ENCODE measurements at regions not wholly inside any gene's neighbourhood (a gene's known extent, or its start where the extent isn't known, plus 50 kb on each side); places are given as distances from the start of the nearest gene placed in this dataset.

- no peak for DNase-seq (ENCODE audit: low spot score)
Observed at GRCh38 chr2:57576983-57577382, 469.6 kb upstream of the VRK2 start.

DNA sequence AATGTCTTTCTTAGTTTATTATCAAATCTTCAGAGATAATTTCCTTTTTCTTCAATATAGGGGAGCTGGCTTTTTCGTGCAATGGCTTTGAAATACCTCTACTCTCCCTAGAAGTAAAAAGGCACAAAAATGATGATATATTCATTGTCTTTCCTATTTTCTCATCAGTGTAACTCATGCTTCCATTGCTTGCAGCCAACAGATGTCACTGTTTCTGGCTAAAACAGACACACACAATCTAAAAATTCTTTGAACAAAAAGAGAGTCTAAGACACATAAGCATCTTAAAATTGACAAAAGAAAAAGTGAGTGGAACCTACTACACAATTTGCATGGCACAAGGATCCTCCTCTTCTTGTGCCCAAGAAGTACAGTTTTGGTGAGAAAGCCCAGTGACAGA is 448.7 kb upstream of the VRK2 start:
- no peak for DNase-seq (ENCODE audit: low spot score)

GRCh38 chr2:57598551-57598950 is 448.1 kb upstream of the VRK2 start:
- DNase-seq (ENCODE audit: low spot score), result no peak

- no peak for DNase-seq (ENCODE audit: low spot score)
Observed at GRCh38 chr2:57602733-57603132, 443.9 kb upstream of the VRK2 start.

DNA sequence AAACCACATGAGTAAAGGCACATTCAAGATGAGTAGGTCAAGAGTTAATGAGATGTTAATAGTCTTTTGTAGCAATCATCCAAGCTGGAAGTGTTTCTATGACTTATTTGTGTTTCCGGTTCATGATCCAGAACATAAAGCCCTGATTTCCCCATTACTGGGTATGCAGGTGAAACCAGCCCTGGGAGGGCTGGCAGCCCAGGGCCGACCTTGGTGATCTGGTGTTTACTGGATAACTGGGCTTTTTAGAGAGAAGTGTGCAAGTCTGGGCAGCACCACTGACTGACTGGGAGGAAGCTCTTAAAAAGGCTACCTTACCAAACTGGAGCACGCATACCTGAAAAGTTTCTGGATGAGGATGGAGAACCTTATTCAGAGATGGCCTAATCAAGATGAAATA is 431.6 kb upstream of the VRK2 start:
- no peak for DNase-seq (ENCODE audit: low spot score)

GRCh38 chr2:57615855-57616556 is 430.6 kb upstream of the VRK2 start:
- DNase-seq (ENCODE audit: low spot score), result no peak

GRCh38 chr2:57617318-57617717 is 429.3 kb upstream of the VRK2 start:
- DNase-seq (ENCODE audit: low spot score), result no peak

DNA sequence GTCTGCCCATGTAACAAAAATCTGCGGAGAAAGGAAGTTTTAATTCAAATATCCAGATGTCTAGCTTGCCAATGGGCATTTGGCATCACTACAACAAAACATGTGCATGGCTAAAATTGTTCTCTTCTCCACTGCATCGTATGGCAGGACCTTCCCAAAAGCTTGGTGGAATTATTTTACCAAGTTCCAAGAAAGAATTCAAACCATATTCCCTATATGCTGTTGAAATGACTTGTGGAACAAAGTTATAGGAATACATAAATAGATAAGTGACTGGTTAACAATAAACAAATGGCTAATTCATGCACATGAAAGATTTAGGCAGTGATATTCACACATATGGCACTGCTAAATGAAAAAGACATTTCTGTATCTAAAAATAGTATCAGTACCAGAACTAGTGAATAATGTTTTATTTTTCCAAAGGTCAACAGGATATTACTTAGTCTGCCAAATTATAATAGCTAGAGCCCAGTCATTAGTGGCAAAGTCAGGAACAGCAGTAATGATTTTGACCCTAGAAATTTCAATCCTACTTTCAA is 425.4 kb upstream of the VRK2 start:
- DNase-seq (ENCODE audit: low spot score), result no peak

DNA sequence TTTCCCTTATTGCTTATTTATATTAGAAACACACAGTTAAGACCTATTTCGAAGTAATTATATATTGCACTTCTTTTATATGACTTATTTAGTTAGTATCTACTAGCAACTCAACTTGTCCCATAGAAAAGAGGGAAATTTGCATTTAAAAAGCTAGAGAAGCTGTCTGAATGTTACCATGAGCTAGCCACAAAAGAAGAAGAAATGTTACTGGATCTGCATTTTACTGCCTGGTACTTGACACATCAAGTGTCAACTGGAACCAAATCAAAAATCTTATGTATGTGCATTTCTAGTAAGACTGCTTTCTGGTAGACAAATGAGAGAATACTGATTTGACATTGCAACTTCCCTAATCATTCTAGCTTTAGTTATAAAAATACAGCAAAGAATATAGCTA is 424.6 kb upstream of the VRK2 start:
- DNase-seq (ENCODE audit: low spot score), result no peak

DNA sequence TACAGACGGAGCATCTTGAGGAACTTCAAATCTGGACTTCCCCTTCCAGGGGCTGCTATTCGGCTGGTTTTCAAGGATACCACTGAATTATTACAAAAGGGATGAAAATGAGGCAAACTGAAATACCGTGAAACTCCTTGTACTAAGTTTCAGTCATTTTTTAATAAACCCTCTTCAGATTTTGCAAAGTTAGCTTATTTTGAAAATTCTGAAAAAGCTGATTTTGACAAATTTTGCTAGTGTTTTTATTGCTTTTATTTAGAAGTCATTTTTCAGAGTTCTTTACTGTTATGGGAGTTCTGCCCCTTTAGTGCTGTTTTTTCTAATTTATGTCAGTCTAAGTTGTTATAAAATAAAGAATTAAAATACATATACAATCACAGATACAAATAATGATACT is 390.4 kb upstream of the VRK2 start:
- DNase-seq (ENCODE audit: low spot score), result no peak

GRCh38 chr2:57669570-57669969 is 377.0 kb upstream of the VRK2 start:
- DNase-seq (ENCODE audit: low spot score), result no peak

GRCh38 chr2:57674025-57674424 is 372.6 kb upstream of the VRK2 start:
- DNase-seq (ENCODE audit: low spot score), result no peak

DNA sequence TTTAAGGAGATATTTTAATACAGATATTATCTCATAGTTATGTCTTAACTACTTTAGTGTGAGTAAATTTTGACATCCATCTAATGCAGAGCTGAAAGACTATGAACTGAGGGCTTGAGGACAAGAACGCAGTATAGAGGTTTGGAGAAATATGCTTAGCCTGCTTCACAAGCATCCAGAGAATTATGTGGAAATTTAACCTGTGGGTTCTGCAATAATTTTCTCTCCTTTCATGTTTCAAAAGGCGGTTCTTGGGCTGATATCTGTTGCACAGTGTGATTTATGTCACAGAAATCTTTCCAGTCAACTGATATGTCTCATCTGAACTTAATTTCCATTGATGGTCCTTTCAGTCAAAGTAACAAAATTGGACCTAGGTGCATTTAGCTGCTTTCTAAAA is 371.9 kb upstream of the VRK2 start:
- DNase-seq (ENCODE audit: low spot score), result no peak

DNA sequence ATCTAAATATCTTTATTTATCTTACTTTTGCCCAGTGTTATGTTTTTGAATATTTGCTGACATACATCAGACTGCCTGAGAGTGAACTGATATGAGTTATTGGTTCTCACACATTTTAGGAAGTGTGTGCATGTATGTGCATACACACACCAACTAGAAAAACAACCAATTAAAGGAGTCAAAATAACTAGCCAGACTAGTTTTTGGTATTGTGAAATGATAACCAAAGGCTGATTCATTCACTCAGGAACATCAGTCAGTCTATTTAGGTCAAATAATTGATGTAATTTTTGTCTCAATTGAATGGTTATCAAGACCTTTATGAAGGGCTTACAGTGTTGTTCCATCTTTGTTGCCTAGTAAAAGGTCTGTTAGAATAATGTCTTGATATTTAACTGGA is 369.3 kb upstream of the VRK2 start:
- no peak for DNase-seq (ENCODE audit: low spot score)

DNA sequence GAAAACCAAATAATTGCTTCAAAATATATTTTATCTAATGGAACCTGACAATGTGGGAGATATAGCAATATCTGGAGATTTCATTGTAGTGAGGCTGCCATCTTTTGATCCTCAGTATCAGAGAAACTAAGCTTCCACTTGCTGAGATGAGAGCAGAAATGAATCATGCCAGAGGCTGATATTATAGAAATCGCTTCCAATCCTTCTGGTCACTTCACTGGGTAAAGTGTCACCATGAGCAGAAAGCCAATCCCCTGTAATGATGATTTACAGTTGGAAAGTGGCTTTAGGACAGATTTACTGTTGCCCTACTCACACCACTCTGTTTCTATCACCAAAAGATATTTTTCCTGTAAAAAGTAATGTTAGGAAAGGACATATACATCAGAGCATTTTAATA is 365.0 kb upstream of the VRK2 start:
- no peak for DNase-seq (ENCODE audit: low spot score)

DNA sequence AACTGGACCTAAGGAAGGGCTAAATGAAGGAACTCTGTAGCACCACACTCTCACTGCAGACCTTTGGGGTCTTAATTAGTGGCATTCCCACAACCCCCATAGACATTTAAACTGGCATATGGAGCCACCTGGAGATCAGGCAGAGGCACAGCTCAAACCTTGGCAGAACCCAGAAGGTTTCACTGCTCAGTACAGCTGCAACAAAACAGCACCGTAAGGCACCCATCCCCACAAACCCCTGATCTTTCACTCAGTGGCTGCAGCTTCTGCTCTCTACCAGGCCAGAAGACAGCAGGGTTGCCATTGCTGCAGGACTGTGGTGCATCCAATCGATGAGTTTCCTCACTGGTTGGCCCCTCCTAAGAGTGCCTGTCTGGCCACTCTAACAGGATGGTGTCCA is 361.6 kb upstream of the VRK2 start:
- DNase-seq (ENCODE audit: low spot score), result no peak

- DNase-seq (ENCODE audit: low spot score), result no peak
Observed at GRCh38 chr2:57692395-57692794, 354.2 kb upstream of the VRK2 start.

GRCh38 chr2:57693177-57693576 is 353.4 kb upstream of the VRK2 start:
- DNase-seq (ENCODE audit: low spot score), result no peak

DNA sequence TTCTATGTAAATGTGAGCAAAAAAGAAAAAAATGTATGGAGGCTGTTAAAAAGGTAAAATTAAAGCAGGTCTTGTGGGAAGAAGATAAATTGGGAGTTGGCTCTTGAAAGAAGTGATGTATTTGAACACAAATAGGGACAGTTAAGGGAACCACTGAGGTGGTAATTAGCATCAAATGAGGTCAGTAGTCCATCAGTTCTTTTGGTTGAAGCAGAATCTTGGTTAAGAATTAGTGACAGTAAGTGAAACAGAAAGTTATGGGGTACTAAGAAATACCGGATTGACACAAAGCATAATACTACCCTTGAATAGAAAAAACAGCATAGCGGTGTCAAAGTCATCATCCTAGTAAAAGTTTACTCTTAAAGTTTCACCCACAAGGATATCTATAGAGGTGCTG is 352.6 kb upstream of the VRK2 start:
- DNase-seq (ENCODE audit: low spot score), result no peak

- no peak for DNase-seq (ENCODE audit: low spot score)
Observed at GRCh38 chr2:57696016-57696415, 350.6 kb upstream of the VRK2 start.

GRCh38 chr2:57698392-57698791 is 348.2 kb upstream of the VRK2 start:
- no peak for DNase-seq (ENCODE audit: low spot score)

DNA sequence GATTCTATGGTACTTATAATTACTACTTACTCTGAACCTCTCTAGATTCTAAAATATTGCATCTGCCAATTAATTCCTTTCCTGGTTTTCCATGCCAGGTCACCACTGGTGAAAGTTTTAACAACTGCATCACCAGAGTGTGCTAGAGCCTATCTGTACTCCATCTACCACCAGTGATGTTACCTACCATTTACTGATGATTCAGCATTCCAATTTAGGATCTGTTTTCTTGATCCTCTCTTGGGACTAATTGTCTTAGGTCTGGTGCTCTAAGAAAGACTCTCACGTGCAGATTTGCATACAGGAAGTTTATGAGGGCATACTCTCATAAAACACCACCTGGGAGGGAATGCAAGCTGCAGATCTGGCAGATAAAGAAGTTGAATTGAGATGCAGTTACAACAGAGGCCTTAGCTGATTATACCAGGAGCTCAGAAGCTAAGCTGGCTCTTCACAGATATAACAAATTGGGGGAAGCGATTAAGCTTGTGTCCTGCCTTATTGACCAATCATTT is 347.6 kb upstream of the VRK2 start:
- DNase-seq (ENCODE audit: low spot score), result no peak

GRCh38 chr2:57701391-57701791 is 345.2 kb upstream of the VRK2 start:
- DNase-seq (ENCODE audit: low spot score), result no peak

DNA sequence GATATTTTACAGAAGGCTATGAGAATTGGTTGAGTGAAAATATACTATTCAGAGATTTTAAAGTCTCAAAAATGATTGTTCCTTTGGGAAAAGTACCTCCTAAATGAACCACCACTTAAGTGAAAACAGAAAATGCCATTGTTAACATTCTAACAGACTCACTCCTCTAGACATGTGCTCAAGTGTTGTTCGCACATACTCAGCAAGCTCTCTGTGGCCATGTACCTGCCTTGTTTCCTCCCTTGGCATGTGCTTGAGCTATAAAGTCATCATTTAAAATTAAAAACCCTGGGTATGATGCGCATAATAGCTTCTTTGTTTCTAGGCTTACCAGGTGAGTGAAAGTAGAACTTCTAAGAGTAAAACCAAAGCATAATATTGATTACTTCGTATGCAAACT is 343.2 kb upstream of the VRK2 start:
- DNase-seq (ENCODE audit: low spot score), result no peak
